Mesothelial cell of epicardium (in vitro differentiated cells): ENCODE measurements at regions not wholly inside any gene's neighbourhood (a gene's known extent, or its start where the extent isn't known, plus 50 kb on each side); places are given as distances from the start of the nearest gene placed in this dataset.

Experiments
- DNase-seq, 2 experiments: peaks; one replicate each; pipeline ENCODE4 v3.0.0; 2021; ENCODE audit warnings: low spot score in 2 of 2; ENCODE audit not compliant: unreplicated experiment in 2 of 2
- H3K27ac Mint-ChIP-seq: 2 replicates; pipeline ENCODE4 v1.8.0; 2021; ENCODE audit warnings: mixed read lengths
- H3K27me3 Mint-ChIP-seq: 2 replicates; pipeline ENCODE4 v1.8.0; 2021; ENCODE audit warnings: low read depth, mixed read lengths
- H3K36me3 Mint-ChIP-seq: 2 replicates; pipeline ENCODE4 v1.8.0; 2021; ENCODE audit warnings: mixed read lengths
- H3K4me1 Mint-ChIP-seq: 2 replicates; pipeline ENCODE4 v1.8.0; 2021; ENCODE audit warnings: mixed read lengths
- H3K4me3 Mint-ChIP-seq: 2 replicates; pipeline ENCODE4 v1.8.0; 2021; ENCODE audit warnings: mild to moderate bottlenecking, moderate library complexity, mixed read lengths
- H3K9me3 Mint-ChIP-seq: 2 replicates; pipeline ENCODE4 v1.8.0; 2021; ENCODE audit warnings: mixed read lengths
- TF ChIP-seq, protein P1 (sequence below): fragments of 200-600 bp; sonication (generic); IDR thresholded peaks from one replicate; pipeline ENCODE4 v1.5.0; 2021; ENCODE audit warnings: antibody characterized with exemption; ENCODE audit not compliant: unreplicated experiment

GRCh38 chr12:116442304-116442703 is 116.9 kb upstream of the MAP1LC3B2 start:
- no peaks in the 10 kb centered on the region for H3K36me3 Mint-ChIP-seq
- H3K4me3 Mint-ChIP-seq, result no peak overlapping the region
- no peaks in the 10 kb centered on the region for H3K9me3 Mint-ChIP-seq
- peaks cover 12% of the 10 kb centered on the region for H3K4me1 Mint-ChIP-seq
- no peak for DNase-seq
- TF ChIP-seq, protein P1, sequence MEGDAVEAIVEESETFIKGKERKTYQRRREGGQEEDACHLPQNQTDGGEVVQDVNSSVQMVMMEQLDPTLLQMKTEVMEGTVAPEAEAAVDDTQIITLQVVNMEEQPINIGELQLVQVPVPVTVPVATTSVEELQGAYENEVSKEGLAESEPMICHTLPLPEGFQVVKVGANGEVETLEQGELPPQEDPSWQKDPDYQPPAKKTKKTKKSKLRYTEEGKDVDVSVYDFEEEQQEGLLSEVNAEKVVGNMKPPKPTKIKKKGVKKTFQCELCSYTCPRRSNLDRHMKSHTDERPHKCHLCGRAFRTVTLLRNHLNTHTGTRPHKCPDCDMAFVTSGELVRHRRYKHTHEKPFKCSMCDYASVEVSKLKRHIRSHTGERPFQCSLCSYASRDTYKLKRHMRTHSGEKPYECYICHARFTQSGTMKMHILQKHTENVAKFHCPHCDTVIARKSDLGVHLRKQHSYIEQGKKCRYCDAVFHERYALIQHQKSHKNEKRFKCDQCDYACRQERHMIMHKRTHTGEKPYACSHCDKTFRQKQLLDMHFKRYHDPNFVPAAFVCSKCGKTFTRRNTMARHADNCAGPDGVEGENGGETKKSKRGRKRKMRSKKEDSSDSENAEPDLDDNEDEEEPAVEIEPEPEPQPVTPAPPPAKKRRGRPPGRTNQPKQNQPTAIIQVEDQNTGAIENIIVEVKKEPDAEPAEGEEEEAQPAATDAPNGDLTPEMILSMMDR, result no peak
- no peak overlapping the region for H3K27ac Mint-ChIP-seq
- no peaks in the 10 kb centered on the region for H3K27me3 Mint-ChIP-seq

GRCh38 chr12:116442946-116443345 is 116.2 kb upstream of the MAP1LC3B2 start:
- TF ChIP-seq, protein P1, result no peak
- DNase-seq, result no peak
- Mint-ChIP-seq H3K36me3 (no peaks in the 10 kb centered on the region), H3K27ac (no peak overlapping the region), H3K9me3 (no peaks in the 10 kb centered on the region), H3K27me3 (no peaks in the 10 kb centered on the region), H3K4me3 (no peak overlapping the region), H3K4me1 (peaks cover 12% of the 10 kb centered on the region)

DNA sequence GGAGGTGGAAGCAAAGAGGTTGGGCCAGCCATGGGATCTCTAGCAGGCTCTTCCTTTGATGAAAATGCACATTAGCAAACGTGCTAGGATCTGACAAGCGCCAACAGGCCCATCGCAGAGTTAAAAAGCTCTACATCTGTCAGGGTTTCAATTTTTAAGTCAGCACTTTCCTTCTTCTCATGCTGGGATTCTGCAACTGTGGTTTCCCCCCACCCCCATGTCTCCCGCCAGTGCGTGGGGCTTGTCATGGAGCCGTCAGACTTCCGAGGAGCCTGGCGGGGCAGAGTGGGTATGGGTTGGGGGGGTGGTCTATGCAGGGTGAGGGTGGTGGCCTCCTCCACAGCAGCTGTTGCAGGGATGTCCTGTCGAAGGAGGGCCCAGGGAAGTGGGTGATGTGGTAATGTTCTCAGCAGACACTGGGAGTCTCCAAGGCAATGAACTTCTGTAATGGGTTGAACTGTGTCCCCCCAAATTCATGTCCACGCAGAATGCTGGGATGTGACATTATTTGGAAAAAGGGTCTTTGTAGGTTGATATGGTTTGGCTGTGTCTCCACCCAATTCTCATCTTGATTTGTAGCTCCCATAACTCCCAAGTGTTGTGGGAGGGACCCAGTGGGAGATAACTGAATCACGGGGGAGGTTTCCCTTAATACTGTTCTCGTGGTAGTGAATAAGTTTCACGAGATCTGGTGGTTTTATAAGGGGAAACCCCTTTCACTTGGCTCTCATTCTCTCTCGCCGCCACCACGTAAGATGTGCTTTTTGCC is 115.2 kb upstream of the MAP1LC3B2 start:
- Mint-ChIP-seq H3K27me3 (no peaks in the 10 kb centered on the region), H3K36me3 (no peaks in the 10 kb centered on the region), H3K4me1 (peaks cover 12% of the 10 kb centered on the region), H3K4me3 (no peak overlapping the region), H3K9me3 (no peaks in the 10 kb centered on the region), H3K27ac (peak overlapping the region; percentile 80)
- no peak for DNase-seq
- TF ChIP-seq, protein P1, result no peak

- Mint-ChIP-seq H3K4me1 (peaks cover 12% of the 10 kb centered on the region), H3K27me3 (no peaks in the 10 kb centered on the region), H3K9me3 (no peaks in the 10 kb centered on the region), H3K36me3 (no peaks in the 10 kb centered on the region), H3K4me3 (no peak overlapping the region), H3K27ac (no peak overlapping the region)
- DNase-seq, result no peak
- TF ChIP-seq, protein P1, result no peak
Measured at GRCh38 chr12:116444590-116444943, 114.6 kb upstream of the MAP1LC3B2 start.

DNA sequence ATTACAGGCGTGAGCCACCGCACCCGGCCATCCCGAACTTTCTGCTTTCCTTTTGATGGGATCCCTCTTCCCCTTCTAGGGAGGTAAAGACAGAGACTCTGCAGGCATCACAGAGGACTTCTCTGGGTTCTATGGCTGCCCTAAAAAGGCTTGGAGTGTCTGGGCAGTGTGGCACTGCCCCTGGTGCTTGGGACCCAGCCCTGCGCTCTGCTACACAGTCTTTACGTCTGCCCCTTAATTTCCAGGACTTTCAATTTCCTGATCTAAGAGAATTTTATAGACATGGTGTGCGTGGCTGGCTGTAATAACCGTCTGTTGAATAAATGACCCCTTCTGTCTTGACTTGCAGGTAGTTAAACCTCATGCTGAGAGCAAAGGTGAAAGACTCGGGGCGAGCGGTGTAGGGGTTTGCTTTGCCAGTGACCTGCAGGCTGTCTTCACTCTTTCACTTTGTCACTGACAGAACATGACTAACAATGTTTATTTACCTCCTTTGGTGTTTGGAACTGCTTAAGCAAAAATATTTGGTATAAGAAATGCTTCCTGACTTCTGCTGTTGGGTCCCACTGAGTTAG is 110.9 kb upstream of the MAP1LC3B2 start:
- no peak overlapping the region for H3K4me3 Mint-ChIP-seq
- DNase-seq, result no peak
- H3K27ac Mint-ChIP-seq, result no peak overlapping the region
- no peaks in the 10 kb centered on the region for H3K27me3 Mint-ChIP-seq
- H3K36me3 Mint-ChIP-seq, result no peaks in the 10 kb centered on the region
- no peaks in the 10 kb centered on the region for H3K9me3 Mint-ChIP-seq
- TF ChIP-seq, protein P1, result no peak
- H3K4me1 Mint-ChIP-seq, result peaks cover 12% of the 10 kb centered on the region
